SK-N-SH treated with all-trans-retinoic acid at 6 μM for 48 hours (cell line): ENCODE measurements at regions not wholly inside any gene's neighbourhood (a gene's known extent, or its start where the extent isn't known, plus 50 kb on each side); places are given as distances from the start of the nearest gene placed in this dataset.

Source experiments
- ATAC-seq: fragments of 200-7000 bp; cut with Tn5 transposase; 3 replicates; pipeline ENCODE4 v1.9.1; 2020; ENCODE audit warnings: mild to moderate bottlenecking, moderate library complexity
- ARNTL ChIP-seq: fragments of 450-650 bp; formaldehyde crosslinking; IDR thresholded peaks from 2 replicates; pipeline ENCODE4 v1.5.0; 2020; ENCODE audit warnings: low read depth, mild to moderate bottlenecking, moderate library complexity, borderline replicate concordance
- BACH2 ChIP-seq: fragments of 250-450 bp; sonication (Bioruptor Pico); IDR thresholded peaks from 2 replicates; pipeline ENCODE4 v1.9.0; 2021; ENCODE audit warnings: mild to moderate bottlenecking, borderline replicate concordance
- CSDC2 ChIP-seq: fragments of 250-450 bp; sonication (Bioruptor Pico); IDR thresholded peaks from 2 replicates; pipeline ENCODE4 v1.5.0; 2020; ENCODE audit warnings: mild to moderate bottlenecking, moderate library complexity
- ESRRG ChIP-seq: fragments of 250-450 bp; sonication (Bioruptor Pico); IDR thresholded peaks from 2 replicates; pipeline ENCODE4 v1.6.1; 2021; ENCODE audit warnings: mild to moderate bottlenecking
- GLIS3 ChIP-seq: fragments of 250-450 bp; sonication (Bioruptor Pico); IDR thresholded peaks from 2 replicates; pipeline ENCODE4 v1.5.0; 2020; ENCODE audit warnings: mild to moderate bottlenecking, moderate library complexity
- ISL1 ChIP-seq: fragments of 250-450 bp; sonication (Bioruptor Pico); IDR thresholded peaks from 2 replicates; pipeline ENCODE4 v2.1.2; 2022; ENCODE audit warnings: mild to moderate bottlenecking, moderate library complexity
- OSR1 ChIP-seq: fragments of 250-450 bp; sonication (Bioruptor Pico); IDR thresholded peaks from 2 replicates; pipeline ENCODE4 v1.8.0; 2022; ENCODE audit warnings: moderate library complexity, mild to moderate bottlenecking, inconsistent platforms
- PPARA ChIP-seq: fragments of 250-450 bp; sonication (Bioruptor Pico); IDR thresholded peaks from 2 replicates; pipeline ENCODE4 v1.5.0; 2020; ENCODE audit warnings: mild to moderate bottlenecking, borderline replicate concordance
- RARB ChIP-seq: fragments of 250-450 bp; sonication (Bioruptor Pico); IDR thresholded peaks from 2 replicates; pipeline ENCODE4 v1.8.0; 2021; ENCODE audit warnings: mild to moderate bottlenecking, moderate library complexity
- SNAI2 ChIP-seq: fragments of 250-450 bp; sonication (Bioruptor Pico); IDR thresholded peaks from 2 replicates; pipeline ENCODE4 v1.5.0; 2020; ENCODE audit warnings: mild to moderate bottlenecking, moderate library complexity
- ZC3H10 ChIP-seq: fragments of 250-450 bp; sonication (Bioruptor Pico); IDR thresholded peaks from 2 replicates; pipeline ENCODE4 v1.5.1; 2021; ENCODE audit warnings: mild to moderate bottlenecking, moderate library complexity
- ZFP3 ChIP-seq: fragments of 250-450 bp; sonication (Bioruptor Pico); IDR thresholded peaks from 2 replicates; pipeline ENCODE4 v1.5.0; 2020; ENCODE audit warnings: mild to moderate bottlenecking, moderate library complexity
- ZFP30 ChIP-seq: fragments of 450-650 bp; formaldehyde crosslinking; IDR thresholded peaks from 2 replicates; pipeline ENCODE4 v1.5.0; 2022; ENCODE audit warnings: mild to moderate bottlenecking, moderate library complexity
- ZNF565 ChIP-seq: fragments of 450-650 bp; formaldehyde crosslinking; conservative IDR thresholded peaks from 2 replicates; pipeline ENCODE4 v1.5.0; 2020; ENCODE audit warnings: low read depth, mild to moderate bottlenecking, moderate library complexity
- ZNF70 ChIP-seq: fragments of 450-650 bp; formaldehyde crosslinking; IDR thresholded peaks from 2 replicates; pipeline ENCODE4 v1.5.0; 2020; ENCODE audit warnings: mild to moderate bottlenecking, moderate library complexity
- TF ChIP-seq, protein P1 (sequence below): fragments of 250-450 bp; sonication (Bioruptor Pico); IDR thresholded peaks from 2 replicates; pipeline ENCODE4 v1.8.0; 2021; ENCODE audit warnings: low read depth, mild to moderate bottlenecking, moderate library complexity, borderline replicate concordance
- TF ChIP-seq, protein P2 (sequence below): fragments of 250-450 bp; sonication (Bioruptor Pico); IDR thresholded peaks from 2 replicates; pipeline ENCODE4 v1.5.1; 2020; ENCODE audit warnings: low read depth, mild to moderate bottlenecking, moderate library complexity
- TF ChIP-seq, protein P3 (sequence below): fragments of 250-450 bp; sonication (Bioruptor Pico); IDR thresholded peaks from 2 replicates; pipeline ENCODE4 v1.5.1; 2021; ENCODE audit warnings: mild to moderate bottlenecking, moderate library complexity
- TF ChIP-seq, protein P4 (sequence below): fragments of 250-450 bp; sonication (Bioruptor Pico); IDR thresholded peaks from 2 replicates; pipeline ENCODE4 v1.5.0; 2020; ENCODE audit warnings: mild to moderate bottlenecking, moderate library complexity
- TF ChIP-seq, protein P5 (sequence below): fragments of 250-450 bp; sonication (Bioruptor Pico); IDR thresholded peaks from 2 replicates; pipeline ENCODE4 v1.8.0; 2020; ENCODE audit warnings: mild to moderate bottlenecking, moderate library complexity, borderline replicate concordance

DNA sequence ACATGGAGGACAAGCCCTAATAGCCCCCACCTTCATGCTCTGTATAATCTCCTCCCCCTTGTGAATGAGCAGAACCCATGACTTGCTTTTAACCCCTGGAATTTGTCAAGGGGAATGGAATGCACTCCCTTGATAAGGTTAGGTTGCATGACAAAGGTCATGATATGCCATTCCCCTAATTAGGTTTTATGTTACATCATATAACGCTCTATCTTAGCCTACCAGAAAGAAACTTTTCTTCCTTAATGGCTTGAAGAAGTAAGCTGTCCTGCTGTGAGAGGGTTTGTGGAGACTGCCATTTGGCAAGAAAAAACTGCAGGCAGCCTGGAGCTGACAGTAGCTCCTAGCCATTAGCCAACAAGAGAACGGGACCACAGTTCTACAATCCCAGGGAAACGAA is 399.8 kb upstream of the MAD2L1 start (continued):
- TF ChIP-seq, protein P1, sequence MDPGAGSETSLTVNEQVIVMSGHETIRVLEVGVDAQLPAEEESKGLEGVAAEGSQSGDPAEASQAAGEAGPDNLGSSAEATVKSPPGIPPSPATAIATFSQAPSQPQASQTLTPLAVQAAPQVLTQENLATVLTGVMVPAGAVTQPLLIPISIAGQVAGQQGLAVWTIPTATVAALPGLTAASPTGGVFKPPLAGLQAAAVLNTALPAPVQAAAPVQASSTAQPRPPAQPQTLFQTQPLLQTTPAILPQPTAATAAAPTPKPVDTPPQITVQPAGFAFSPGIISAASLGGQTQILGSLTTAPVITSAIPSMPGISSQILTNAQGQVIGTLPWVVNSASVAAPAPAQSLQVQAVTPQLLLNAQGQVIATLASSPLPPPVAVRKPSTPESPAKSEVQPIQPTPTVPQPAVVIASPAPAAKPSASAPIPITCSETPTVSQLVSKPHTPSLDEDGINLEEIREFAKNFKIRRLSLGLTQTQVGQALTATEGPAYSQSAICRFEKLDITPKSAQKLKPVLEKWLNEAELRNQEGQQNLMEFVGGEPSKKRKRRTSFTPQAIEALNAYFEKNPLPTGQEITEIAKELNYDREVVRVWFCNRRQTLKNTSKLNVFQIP (CRISPR knock-in tag) = no peak
- TF ChIP-seq ZFP3 = no peak
- no peak for TF ChIP-seq ESRRG
- TF ChIP-seq, protein P2, sequence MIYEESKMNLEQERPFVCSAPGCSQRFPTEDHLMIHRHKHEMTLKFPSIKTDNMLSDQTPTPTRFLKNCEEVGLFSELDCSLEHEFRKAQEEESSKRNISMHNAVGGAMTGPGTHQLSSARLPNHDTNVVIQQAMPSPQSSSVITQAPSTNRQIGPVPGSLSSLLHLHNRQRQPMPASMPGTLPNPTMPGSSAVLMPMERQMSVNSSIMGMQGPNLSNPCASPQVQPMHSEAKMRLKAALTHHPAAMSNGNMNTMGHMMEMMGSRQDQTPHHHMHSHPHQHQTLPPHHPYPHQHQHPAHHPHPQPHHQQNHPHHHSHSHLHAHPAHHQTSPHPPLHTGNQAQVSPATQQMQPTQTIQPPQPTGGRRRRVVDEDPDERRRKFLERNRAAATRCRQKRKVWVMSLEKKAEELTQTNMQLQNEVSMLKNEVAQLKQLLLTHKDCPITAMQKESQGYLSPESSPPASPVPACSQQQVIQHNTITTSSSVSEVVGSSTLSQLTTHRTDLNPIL (CRISPR knock-in tag) = no peak
- TF ChIP-seq BACH2 = no peak

DNA sequence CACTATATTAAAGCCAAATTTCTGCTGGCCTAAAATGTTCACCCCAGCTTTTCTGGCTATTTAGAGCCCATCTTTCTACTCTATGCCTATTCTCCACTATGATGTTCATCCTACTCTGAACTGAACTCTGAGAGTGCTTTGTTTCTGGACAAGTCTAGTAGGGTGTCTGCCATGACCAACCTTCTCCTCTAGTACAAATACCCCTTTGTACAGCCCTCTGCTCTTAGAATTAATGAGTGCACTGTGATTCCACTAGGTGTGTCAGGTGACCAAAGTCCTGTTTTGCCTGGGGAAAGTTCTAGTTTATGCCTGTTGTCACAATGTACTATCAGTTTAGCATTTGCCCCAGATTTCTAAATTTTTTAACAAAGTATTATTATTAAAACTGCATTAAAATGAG is 388.1 kb upstream of the MAD2L1 start:
- TF ChIP-seq ZC3H10 (CRISPR knock-in tag) = no peak
- TF ChIP-seq, protein P2 (CRISPR knock-in tag) = no peak
- no peak for TF ChIP-seq CSDC2 (CRISPR knock-in tag)
- TF ChIP-seq RARB (CRISPR knock-in tag) = no peak
- TF ChIP-seq, protein P3, sequence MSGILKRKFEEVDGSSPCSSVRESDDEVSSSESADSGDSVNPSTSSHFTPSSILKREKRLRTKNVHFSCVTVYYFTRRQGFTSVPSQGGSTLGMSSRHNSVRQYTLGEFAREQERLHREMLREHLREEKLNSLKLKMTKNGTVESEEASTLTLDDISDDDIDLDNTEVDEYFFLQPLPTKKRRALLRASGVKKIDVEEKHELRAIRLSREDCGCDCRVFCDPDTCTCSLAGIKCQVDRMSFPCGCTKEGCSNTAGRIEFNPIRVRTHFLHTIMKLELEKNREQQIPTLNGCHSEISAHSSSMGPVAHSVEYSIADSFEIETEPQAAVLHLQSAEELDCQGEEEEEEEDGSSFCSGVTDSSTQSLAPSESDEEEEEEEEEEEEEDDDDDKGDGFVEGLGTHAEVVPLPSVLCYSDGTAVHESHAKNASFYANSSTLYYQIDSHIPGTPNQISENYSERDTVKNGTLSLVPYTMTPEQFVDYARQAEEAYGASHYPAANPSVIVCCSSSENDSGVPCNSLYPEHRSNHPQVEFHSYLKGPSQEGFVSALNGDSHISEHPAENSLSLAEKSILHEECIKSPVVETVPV (CRISPR knock-in tag) = no peak
- TF ChIP-seq SNAI2 = no peak
- TF ChIP-seq, protein P4, sequence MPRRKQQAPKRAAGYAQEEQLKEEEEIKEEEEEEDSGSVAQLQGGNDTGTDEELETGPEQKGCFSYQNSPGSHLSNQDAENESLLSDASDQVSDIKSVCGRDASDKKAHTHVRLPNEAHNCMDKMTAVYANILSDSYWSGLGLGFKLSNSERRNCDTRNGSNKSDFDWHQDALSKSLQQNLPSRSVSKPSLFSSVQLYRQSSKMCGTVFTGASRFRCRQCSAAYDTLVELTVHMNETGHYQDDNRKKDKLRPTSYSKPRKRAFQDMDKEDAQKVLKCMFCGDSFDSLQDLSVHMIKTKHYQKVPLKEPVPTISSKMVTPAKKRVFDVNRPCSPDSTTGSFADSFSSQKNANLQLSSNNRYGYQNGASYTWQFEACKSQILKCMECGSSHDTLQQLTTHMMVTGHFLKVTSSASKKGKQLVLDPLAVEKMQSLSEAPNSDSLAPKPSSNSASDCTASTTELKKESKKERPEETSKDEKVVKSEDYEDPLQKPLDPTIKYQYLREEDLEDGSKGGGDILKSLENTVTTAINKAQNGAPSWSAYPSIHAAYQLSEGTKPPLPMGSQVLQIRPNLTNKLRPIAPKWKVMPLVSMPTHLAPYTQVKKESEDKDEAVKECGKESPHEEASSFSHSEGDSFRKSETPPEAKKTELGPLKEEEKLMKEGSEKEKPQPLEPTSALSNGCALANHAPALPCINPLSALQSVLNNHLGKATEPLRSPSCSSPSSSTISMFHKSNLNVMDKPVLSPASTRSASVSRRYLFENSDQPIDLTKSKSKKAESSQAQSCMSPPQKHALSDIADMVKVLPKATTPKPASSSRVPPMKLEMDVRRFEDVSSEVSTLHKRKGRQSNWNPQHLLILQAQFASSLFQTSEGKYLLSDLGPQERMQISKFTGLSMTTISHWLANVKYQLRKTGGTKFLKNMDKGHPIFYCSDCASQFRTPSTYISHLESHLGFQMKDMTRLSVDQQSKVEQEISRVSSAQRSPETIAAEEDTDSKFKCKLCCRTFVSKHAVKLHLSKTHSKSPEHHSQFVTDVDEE (CRISPR knock-in tag) = no peak
- TF ChIP-seq OSR1 (CRISPR knock-in tag) = no peak
- no peak for TF ChIP-seq GLIS3 (CRISPR knock-in tag)
- TF ChIP-seq PPARA (CRISPR knock-in tag) = no peak
- TF ChIP-seq ZFP3 = no peak
- TF ChIP-seq ESRRG = no peak
- TF ChIP-seq BACH2 = no peak
- TF ChIP-seq, protein P1 (CRISPR knock-in tag) = no peak
- TF ChIP-seq, protein P5, sequence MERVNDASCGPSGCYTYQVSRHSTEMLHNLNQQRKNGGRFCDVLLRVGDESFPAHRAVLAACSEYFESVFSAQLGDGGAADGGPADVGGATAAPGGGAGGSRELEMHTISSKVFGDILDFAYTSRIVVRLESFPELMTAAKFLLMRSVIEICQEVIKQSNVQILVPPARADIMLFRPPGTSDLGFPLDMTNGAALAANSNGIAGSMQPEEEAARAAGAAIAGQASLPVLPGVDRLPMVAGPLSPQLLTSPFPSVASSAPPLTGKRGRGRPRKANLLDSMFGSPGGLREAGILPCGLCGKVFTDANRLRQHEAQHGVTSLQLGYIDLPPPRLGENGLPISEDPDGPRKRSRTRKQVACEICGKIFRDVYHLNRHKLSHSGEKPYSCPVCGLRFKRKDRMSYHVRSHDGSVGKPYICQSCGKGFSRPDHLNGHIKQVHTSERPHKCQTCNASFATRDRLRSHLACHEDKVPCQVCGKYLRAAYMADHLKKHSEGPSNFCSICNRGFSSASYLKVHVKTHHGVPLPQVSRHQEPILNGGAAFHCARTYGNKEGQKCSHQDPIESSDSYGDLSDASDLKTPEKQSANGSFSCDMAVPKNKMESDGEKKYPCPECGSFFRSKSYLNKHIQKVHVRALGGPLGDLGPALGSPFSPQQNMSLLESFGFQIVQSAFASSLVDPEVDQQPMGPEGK = no peak
- TF ChIP-seq ISL1 (CRISPR knock-in tag) = no peak
- no peak for TF ChIP-seq ARNTL
- no peak for TF ChIP-seq ZNF565 (CRISPR knock-in tag)
- ATAC-seq = no peak

DNA sequence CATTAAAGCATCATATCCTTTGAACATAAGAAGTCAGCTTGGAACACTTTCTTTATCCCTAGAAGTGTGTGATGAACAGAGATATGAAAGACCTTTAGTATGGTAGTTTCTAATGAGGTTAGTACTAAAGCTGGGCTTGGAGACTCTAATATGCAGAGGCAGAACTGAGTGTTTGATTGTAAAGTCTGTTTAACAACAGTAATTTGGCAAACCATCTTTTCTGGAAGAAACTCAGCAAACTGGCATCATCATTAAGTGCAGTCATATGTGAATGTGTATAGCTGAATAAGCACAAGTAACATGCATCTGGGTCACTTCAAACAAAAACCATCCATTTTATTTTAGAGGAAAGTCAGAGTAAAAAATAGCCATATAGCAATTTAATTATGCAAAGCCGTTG is 385.9 kb upstream of the MAD2L1 start:
- ATAC-seq = no peak

More for the DNA sequence above, 385.9 kb upstream of the MAD2L1 start:
- TF ChIP-seq ZNF70 (CRISPR knock-in tag) (no peak), ZFP30 (CRISPR knock-in tag) (no peak)
- TF ChIP-seq, protein P3 (CRISPR knock-in tag) = no peak
